ENCODE measurements at regions not wholly inside any gene's neighbourhood (a gene's known extent, or its start where the extent isn't known, plus 50 kb on each side); places are given as distances from the start of the nearest gene placed in this dataset.

- TF ChIP-seq POLR2A (IDR thresholded peaks at IDR 0.05; ENCODE audit: extremely low read depth, insufficient read length): no peak
- TF ChIP-seq CTCF (IDR thresholded peaks at IDR 0.05; ENCODE audit: low read depth, low read length): no peak
- no peak for TF ChIP-seq MAX (IDR thresholded peaks at IDR 0.05; ENCODE audit: low read depth, low read length)
- no peak for TF ChIP-seq MYC (IDR thresholded peaks at IDR 0.05; ENCODE audit: low read depth, low read length)
Measured at GRCh38 chr3:18501679-18502343, 76.7 kb upstream of the SATB1 start.

All from NB4 (cell line).